Testis (tissue), 2 donors: ENCODE measurements at regions not wholly inside any gene's neighbourhood (a gene's known extent, or its start where the extent isn't known, plus 50 kb on each side); places are given as distances from the start of the nearest gene placed in this dataset.

Source experiments
- CTCF ChIP-seq, 3 experiments: fragments of 450-650 bp in 2 of 3; fragments of 200-600 bp in 1 of 3; sonication (generic) in 1 of 3; IDR thresholded peaks; one replicate each; pipeline ENCODE4 v1.5.1; 2016 to 2019; ENCODE audit warnings: antibody characterized with exemption in 3 of 3, mild to moderate bottlenecking in 2 of 3, moderate library complexity in 1 of 3
- POLR2A ChIP-seq: fragments of 450-650 bp; IDR thresholded peaks from one replicate; pipeline ENCODE4 v1.6.1; 2017; ENCODE audit warnings: antibody characterized with exemption, mild to moderate bottlenecking, moderate library complexity

GRCh38 chr1:227424159-227424680, 105.9 kb upstream of the CDC42BPA start:
- TF ChIP-seq POLR2A (no peak), CTCF (IDR thresholded peaks at IDR 0.05) (no peak)
